ENCODE measurements at regions not wholly inside any gene's neighbourhood (a gene's known extent, or its start where the extent isn't known, plus 50 kb on each side); places are given as distances from the start of the nearest gene placed in this dataset.
"Not testable (repeated sequence)": the region's sequence is repeated elsewhere in the genome, so short reads cannot be mapped to it uniquely, and the experiment has no call there.

- ChIA-PET POLR2A (no interaction called here), CTCF (interaction anchor here (1.3 kb wide), 1 partner anchor 512 kb away, joined by 3 read pairs; no protein-coding TSS in a partner anchor)
- TF ChIP-seq CTCF (IDR thresholded peaks at IDR 0.05; ENCODE audit: insufficient read depth, low read length, missing control alignments), result no peak
- DNase-seq (ENCODE audit: low read depth, low spot score), result no peak
- no peak overlapping the region for H3K4me3 ChIP-seq (ENCODE audit: low read depth, low read length)
Observed at GRCh38 chr4:141858437-141858836, 222.1 kb downstream of the IL15 start.

GRCh38 chr4:141860974-141861373, 224.6 kb downstream of the IL15 start:
- H3K4me3 ChIP-seq (ENCODE audit: low read depth, low read length), result no peak overlapping the region
- CTCF ChIA-PET, result no interaction called here
- DNase-seq (ENCODE audit: low read depth, low spot score), result no peak
- POLR2A ChIA-PET, result no interaction called here
- no peak for TF ChIP-seq CTCF (IDR thresholded peaks at IDR 0.05; ENCODE audit: insufficient read depth, low read length, missing control alignments)

GRCh38 chr4:141870152-141870551, 233.8 kb downstream of the IL15 start:
- no peak for DNase-seq (ENCODE audit: low read depth, low spot score)
- CTCF ChIA-PET, result no interaction called here
- H3K4me3 ChIP-seq (ENCODE audit: low read depth, low read length), result no peak overlapping the region
- POLR2A ChIA-PET, result no interaction called here
- TF ChIP-seq CTCF (IDR thresholded peaks at IDR 0.05; ENCODE audit: insufficient read depth, low read length, missing control alignments), result no peak

GRCh38 chr4:141871086-141871770, 234.8 kb downstream of the IL15 start:
- no peak for TF ChIP-seq CTCF (IDR thresholded peaks at IDR 0.05; ENCODE audit: insufficient read depth, low read length, missing control alignments)
- CTCF ChIA-PET, result no interaction called here
- DNase-seq (ENCODE audit: low read depth, low spot score), result no peak
- POLR2A ChIA-PET, result no interaction called here
- no peak overlapping the region for H3K4me3 ChIP-seq (ENCODE audit: low read depth, low read length)

- CTCF ChIA-PET, POLR2A ChIA-PET: not testable (repeated sequence)
Observed at GRCh38 chr4:141882650-141883049, 246.3 kb downstream of the IL15 start.

GRCh38 chr4:141884070-141884469, 247.7 kb downstream of the IL15 start:
- CTCF ChIA-PET, result interaction anchor here (1.9 kb wide), 1 partner anchor 14 kb away, joined by 4 read pairs; no protein-coding TSS in a partner anchor
- POLR2A ChIA-PET, result no interaction called here
- no peak for DNase-seq (ENCODE audit: low read depth, low spot score)
- H3K4me3 ChIP-seq (ENCODE audit: low read depth, low read length), result no peak overlapping the region
- no peak for TF ChIP-seq CTCF (IDR thresholded peaks at IDR 0.05; ENCODE audit: insufficient read depth, low read length, missing control alignments)

More at GRCh38 chr4:141882650-141883049, 246.3 kb downstream of the IL15 start:
- not testable (repeated sequence) for DNase-seq (ENCODE audit: low read depth, low spot score); H3K4me3 ChIP-seq (ENCODE audit: low read depth, low read length)

GRCh38 chr4:141885112-141885511, 248.7 kb downstream of the IL15 start:
- ChIA-PET POLR2A (no interaction called here), CTCF (no interaction called here)
- no peak overlapping the region for H3K4me3 ChIP-seq (ENCODE audit: low read depth, low read length)
- DNase-seq (ENCODE audit: low read depth, low spot score), result no peak
- no peak for TF ChIP-seq CTCF (IDR thresholded peaks at IDR 0.05; ENCODE audit: insufficient read depth, low read length, missing control alignments)

Measured in AG04449 (cell line).